HG03378 (cell line): ENCODE measurements at regions not wholly inside any gene's neighbourhood (a gene's known extent, or its start where the extent isn't known, plus 50 kb on each side); places are given as distances from the start of the nearest gene placed in this dataset.

Experiments
- ATAC-seq: cut with Tn5 transposase; IDR thresholded peaks from one replicate; pipeline ENCODE4 v1.9.1; 2021; ENCODE audit warnings: mild to moderate bottlenecking, moderate library complexity; ENCODE audit not compliant: unreplicated experiment

- ATAC-seq = no peak
Measured at GRCh38 chr2:104432991-104433390, 420.9 kb upstream of the POU3F3 start.

- ATAC-seq = no peak
Measured at GRCh38 chr2:104433657-104434056, 420.3 kb upstream of the POU3F3 start.

- ATAC-seq = peak; percentile 88
Measured at GRCh38 chr2:104434318-104434792, 419.6 kb upstream of the POU3F3 start.

- ATAC-seq = no peak
Measured at GRCh38 chr2:104434966-104435365, 418.9 kb upstream of the POU3F3 start.

GRCh38 chr2:104438481-104438880, 415.4 kb upstream of the POU3F3 start:
- ATAC-seq = no peak

- no peak for ATAC-seq
Measured at GRCh38 chr2:104443145-104443544, 410.8 kb upstream of the POU3F3 start.

GRCh38 chr2:104444392-104444791, 409.5 kb upstream of the POU3F3 start:
- ATAC-seq = no peak

- no peak for ATAC-seq
Measured at GRCh38 chr2:104444889-104445288, 409.0 kb upstream of the POU3F3 start.

GRCh38 chr2:104447831-104448434, 406.0 kb upstream of the POU3F3 start:
- peak; percentile 49 for ATAC-seq

GRCh38 chr2:104448661-104449440, 405.1 kb upstream of the POU3F3 start:
- ATAC-seq = no peak

- no peak for ATAC-seq
Measured at GRCh38 chr2:104452558-104452957, 401.4 kb upstream of the POU3F3 start.

GRCh38 chr2:104462731-104463130, 391.2 kb upstream of the POU3F3 start:
- ATAC-seq = no peak

GRCh38 chr2:104465981-104466380, 387.9 kb upstream of the POU3F3 start:
- ATAC-seq = no peak

- ATAC-seq = no peak
Measured at GRCh38 chr2:104468846-104469245, 385.1 kb upstream of the POU3F3 start.

GRCh38 chr2:104472076-104472475, 381.8 kb upstream of the POU3F3 start:
- ATAC-seq = no peak

GRCh38 chr2:104473546-104473945, 380.4 kb upstream of the POU3F3 start:
- ATAC-seq = no peak

- no peak for ATAC-seq
Measured at GRCh38 chr2:104474716-104475115, 379.2 kb upstream of the POU3F3 start.

GRCh38 chr2:104476075-104476474, 377.8 kb upstream of the POU3F3 start:
- no peak for ATAC-seq

- no peak for ATAC-seq
Measured at GRCh38 chr2:104476563-104476988, 377.3 kb upstream of the POU3F3 start.

GRCh38 chr2:104481341-104481740, 372.6 kb upstream of the POU3F3 start:
- no peak for ATAC-seq

- no peak for ATAC-seq
Measured at GRCh38 chr2:104487366-104487765, 366.5 kb upstream of the POU3F3 start.

GRCh38 chr2:104493698-104494097, 360.2 kb upstream of the POU3F3 start:
- no peak for ATAC-seq
